Cerebellar cortex (tissue), 1 donor: ENCODE measurements at regions not wholly inside any gene's neighbourhood (a gene's known extent, or its start where the extent isn't known, plus 50 kb on each side); places are given as distances from the start of the nearest gene placed in this dataset.

Experiments
- DNase-seq: peaks from one replicate; pipeline ENCODE4 v3.0.0-alpha.2; 2015; ENCODE audit warnings: low spot score

DNA sequence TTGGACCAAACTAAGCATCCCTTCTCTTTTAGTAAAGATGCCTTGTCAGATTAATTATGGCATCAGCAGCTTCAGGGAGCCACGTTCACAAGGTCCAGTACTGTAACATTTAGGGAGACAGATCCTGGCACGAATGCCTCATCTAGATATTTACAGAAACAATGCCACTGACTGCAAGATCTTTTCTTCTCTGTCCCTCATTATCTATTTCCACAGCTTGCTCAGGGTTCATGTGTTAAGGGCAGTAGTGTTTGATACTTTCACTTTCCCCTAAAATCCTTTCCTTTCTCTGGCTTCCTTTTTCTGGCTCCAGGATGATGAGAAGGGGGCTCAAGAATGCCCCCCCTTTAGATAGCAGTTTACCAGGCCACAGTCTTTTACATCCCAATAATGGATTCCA is 393.9 kb downstream of the BCL11A start:
- no peak for DNase-seq

- peak; percentile 22 for DNase-seq
These were observed 395.2 kb downstream of the BCL11A start for GRCh38 chr2:60158262-60158661.

DNA sequence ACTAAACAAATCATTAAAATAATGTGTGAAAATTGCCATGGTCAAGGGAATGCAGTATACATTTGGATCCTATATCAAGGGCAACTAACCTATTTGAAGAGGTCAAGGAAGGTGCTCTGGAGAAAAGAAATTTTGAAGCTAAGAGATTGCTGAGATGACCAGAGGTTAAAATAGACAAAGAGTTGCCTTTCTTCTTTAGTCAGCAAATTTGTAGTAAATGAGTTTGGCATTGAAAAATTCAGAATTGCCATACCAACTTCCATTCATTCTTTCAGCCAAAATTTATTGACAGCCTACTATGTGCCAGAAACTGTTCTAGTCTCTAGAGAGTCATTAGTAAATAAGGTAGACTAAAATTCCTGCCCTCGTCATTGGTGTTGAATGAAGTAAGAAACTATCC is 396.2 kb downstream of the BCL11A start:
- DNase-seq, result no peak

GRCh38 chr2:60154142-60154541 is 399.3 kb downstream of the BCL11A start:
- no peak for DNase-seq

DNA sequence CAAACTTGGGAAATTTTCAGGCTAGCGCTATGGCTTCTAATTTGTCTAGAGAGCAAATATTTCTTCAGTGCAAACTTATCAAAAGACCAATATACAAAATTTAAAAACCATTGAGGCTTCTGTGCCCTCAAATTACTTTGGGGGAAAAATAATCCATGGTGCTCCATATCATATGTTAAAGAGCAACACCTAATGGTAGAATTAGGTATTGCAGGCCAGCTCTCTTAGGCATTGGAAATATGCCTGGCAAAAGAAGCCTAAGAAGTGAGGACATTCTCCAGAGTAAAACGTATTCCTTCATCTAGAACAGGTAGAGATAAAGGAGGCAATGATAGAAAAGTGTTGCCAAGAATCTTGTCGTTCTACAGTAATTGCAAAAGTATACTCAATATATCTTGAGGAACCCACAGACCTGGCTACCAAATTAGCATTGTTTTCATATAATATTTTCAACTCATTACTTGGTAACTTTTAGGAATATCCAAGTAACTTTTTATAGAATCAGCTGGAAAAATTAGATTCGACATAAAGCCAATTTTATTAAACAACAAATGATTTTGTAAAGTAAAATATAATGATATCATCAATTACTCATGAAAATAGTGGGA is 401.1 kb downstream of the BCL11A start:
- DNase-seq, result no peak

DNA sequence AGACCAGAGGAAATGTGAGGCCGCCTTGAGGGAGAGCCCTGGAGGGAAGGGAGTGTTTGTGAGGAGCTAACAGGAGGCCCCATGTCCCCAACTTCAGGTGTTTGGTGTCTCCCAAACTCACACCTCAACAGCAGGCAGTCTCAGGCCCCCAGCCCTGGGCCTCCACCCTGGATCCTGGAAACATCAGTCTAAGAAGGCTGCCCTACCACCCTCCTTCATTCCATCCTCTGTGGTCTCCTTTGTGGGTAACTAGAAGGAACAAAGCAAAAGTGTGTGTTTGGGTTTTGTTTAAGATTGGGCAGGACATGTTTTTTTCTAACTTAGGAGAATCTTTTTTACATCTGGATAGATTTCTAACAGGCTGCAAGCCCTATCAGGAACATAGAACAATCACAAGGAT is 404.3 kb downstream of the BCL11A start:
- no peak for DNase-seq

DNA sequence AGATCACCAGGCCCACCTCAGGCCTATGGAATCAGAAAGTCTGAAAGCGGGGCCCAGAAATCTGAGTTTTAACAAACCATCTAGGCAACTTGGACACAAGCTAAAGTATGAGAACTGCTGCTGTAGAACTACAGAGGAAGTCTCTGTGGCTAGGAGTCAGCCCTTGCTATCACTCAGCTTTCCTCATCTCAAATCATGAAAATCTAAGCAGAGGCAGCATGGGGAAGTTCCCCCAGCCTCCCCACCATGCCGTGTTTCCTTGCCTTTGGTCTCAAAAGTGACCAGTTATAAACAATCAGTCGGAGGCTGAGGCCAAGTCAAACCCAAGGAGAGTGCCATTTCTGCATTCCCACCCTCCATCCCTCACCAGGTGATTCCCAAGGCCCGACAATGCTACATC is 404.7 kb downstream of the BCL11A start:
- no peak for DNase-seq

DNA sequence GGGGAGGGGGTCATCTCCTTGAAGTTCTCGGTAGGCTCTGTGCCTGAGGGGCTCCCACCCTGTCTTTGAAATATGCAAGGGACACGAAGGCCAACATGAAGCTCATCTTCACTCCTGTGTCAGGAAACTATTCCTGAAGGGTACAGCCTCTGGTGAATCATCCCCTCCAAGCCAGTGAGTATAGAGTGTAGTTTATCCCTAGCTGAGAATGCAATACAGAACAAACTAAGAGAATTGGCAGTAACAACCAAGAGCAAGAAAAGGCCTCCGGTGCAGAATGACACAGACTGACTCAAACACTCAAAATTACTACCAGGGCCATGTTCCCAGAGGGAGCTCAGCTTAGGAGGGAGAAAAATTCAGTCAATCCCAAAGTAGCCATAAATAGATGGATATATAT is 413.3 kb downstream of the BCL11A start:
- no peak for DNase-seq

DNA sequence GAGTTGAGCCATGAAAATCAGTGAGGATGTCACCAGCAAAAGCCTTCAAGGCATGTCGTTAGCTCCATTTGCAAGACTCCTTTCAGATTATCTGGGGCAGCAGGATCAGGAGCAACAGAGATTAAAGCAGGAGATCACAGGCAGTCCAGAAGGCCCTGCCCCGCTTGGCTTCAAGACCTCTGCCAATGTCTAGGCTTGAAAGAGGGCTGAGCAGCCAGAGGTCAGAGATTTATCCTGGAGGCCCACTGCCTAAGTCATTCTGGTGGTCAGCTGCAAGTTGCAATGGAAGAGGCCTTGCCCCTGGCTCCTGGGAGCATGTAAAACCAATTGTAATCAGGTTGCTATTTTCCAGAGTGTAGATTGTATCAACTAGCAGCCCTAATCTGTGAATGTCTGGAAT is 416.5 kb downstream of the BCL11A start:
- no peak for DNase-seq

DNA sequence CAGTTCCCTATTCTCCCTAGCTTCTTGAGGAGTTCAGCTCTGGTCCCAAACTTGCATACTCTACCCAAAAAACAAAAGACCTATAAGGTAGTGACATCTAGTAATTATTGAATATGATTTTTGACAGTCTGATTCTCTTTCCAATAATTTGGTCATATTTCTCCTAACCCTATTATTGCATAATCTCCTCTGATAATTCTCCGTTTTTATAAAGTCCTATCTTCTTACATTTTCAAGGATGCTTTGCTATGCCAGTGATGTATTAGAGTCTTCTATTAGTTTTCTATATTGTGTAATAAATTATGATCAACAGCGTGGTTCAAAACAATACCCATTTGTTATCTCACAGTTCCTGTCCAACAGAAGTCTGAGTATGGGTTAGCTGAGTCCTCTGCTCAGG is 426.3 kb downstream of the BCL11A start:
- DNase-seq, result no peak

DNA sequence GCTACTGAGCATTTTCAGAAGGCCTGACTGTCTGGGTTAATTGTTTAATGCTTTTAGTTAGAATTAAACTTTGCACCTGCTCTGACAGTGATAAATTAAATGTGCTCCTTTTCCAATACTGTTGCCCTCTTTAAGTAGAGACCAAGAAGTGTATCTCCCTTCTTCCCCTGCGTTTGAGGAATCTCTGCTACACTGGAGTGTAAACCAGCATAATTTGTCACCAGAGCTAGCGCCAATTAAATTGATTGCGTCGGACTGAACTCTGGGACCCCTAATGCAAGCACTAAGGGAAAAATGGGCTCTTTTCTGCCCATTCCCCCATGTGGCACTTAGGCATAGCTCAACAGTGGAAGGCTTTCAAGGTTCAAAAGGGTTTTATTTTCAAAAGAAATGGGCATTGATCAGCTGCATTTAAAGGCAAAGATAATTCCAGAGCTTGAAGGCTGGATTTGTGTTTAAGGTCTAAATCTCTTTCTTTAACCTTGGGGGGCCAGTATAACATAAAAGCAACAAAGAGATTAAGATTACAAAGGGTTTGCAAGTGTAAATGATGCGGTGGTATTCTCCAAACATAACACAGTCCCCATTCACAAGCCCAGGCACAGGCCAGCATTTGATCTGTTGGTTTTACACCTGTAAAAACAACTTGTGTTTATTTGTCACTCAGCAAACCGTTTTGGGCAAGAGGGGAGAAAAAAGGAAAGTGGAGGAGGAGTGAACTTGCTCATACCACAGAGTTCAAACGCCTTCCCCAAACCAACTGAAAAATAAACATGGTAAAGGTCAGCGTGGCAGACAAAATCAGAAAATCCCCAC is 427.6 kb downstream of the BCL11A start:
- DNase-seq, result no peak

DNA sequence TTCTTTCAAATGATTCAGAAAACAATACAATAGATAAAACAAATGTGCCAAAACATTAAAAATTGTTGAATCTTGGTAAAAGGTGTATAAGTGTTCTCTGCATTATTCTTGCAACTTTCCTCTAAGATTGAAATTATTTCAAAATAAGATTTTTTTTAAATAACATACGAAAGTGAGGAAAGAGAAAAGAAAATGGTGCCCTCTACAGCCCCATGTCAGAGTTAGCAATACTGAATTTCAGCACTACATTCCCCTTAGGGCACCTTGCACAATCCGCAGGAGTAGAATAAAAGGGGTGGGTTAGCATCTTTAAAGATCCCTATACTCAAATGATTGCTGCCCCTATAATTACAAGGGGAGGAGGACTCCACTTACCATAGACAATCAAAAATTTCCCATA is 433.7 kb downstream of the BCL11A start:
- no peak for DNase-seq

DNA sequence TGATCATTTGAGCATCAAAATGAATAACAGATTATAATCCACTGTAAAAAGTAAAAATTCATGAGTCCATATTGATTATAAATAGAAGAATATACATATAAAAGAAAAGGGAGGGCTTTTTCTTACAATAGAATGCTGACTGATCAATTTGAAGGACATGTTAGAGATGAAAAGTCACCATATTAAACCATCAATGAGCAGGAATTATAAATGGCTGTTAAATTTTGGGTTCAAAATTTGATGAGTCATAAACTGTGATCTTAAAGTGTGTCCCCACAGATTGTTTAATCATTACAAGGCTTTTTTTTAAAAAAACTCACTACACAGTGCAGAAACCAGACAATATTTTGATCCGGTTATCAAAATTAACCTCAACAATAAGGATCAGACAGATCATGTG is 434.5 kb downstream of the BCL11A start:
- no peak for DNase-seq

DNA sequence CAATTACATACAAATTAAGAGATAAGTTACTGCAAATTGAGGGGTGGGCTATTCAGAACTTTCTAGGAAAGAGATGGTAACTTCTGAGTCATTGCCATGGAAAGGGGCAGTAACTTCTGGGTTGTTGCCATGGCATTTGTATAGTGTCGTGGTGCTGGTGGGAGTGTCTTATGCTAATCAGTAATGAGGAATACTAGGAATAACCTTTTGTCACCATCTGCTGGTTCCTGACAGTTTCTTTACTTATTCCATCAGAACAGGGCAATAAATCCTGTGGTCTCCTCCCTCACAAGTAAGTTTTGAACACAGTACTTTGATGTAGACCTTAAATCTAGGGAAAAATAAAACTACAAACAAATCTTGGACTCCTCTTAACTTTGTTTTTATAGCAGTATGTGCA is 435.4 kb downstream of the BCL11A start:
- no peak for DNase-seq

- no peak for DNase-seq
These were observed 437.1 kb downstream of the BCL11A start for GRCh38 chr2:60116161-60116875.

DNA sequence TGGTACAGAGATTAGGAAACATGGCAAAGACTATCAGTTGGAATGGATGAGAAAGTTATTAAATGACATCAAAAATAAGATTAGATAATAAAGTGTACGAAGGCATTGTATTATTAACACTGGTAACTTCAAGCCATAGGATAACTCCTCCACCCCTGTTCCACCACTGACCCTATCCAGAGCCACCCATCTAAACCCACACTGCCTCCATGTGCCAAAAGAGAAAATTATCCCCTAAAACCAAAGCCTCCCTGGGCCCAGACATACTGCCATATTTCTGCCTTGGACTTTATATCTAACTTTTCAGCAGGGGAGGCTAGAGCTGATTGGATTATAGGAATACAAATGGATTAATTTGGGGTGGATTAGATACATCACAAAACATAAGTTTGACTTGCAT is 443.7 kb downstream of the BCL11A start:
- no peak for DNase-seq

- peak; percentile 87 for DNase-seq
These were observed 446.5 kb downstream of the BCL11A start for GRCh38 chr2:60106836-60107529.

GRCh38 chr2:60105906-60106305 is 447.5 kb downstream of the BCL11A start:
- no peak for DNase-seq

DNA sequence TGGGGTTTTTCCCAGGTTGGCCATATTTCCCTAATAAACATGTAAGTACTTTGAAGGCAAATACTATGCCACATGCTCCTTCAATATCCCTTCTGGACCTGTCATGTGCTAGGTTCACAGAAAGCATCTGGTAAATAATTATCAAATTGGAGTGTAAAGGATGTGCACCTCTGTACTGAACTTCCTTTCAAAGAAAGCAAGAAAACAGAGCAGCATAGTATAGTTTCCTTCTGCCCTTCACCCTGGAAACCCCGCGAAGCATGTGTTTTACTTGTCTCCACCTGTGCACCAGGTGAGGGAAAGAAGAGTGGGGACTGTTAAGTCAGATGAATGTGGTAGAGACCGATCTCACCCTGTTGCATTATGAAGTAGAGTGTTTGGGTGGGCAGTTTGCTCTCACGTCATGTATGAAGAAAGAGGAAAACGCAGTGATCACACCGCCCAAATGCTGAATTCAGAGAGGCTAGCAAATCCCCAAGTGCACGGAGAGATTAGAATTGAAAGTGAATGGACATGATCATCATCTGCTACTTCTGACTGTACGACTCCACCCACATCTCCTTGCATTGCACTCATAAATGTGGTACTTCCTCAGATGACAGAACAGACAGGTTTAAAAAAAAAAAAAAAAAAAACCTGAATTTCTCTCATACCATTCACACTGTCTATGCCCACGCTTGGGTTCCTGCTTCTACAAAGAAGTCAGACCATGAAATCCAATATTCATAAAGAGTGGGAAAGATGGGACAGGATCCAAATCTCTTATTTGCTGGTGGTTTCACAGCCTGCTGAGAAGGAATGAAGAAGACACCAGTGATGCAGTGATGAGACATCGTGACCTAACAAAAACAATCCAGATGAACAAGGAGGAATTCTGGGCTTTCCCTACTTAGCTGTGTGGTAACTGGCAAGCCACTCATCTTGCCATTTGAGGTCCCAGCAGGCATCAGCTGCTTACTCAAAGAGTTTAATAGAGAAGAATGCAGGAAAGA is 448.6 kb downstream of the BCL11A start:
- DNase-seq, result no peak

GRCh38 chr2:60100034-60100433 is 453.4 kb downstream of the BCL11A start:
- DNase-seq, result peak; percentile 45

GRCh38 chr2:60098996-60099395 is 454.5 kb downstream of the BCL11A start:
- no peak for DNase-seq
